Neuronal stem cell (in vitro differentiated cells): ENCODE measurements at regions not wholly inside any gene's neighbourhood (a gene's known extent, or its start where the extent isn't known, plus 50 kb on each side); places are given as distances from the start of the nearest gene placed in this dataset.

Experiments used
- DNase-seq: peaks from one replicate; pipeline ENCODE4 v3.0.0-alpha.2; 2013; ENCODE audit warnings: low spot score
- H2AFZ ChIP-seq: one replicate; pipeline ENCODE4 v1.6.1; 2013; ENCODE audit warnings: mild to moderate bottlenecking, low read length, inconsistent platforms
- H2AK5ac ChIP-seq: 2 replicates; pipeline ENCODE4 v1.6.1; 2013; ENCODE audit warnings: low read depth, mild to moderate bottlenecking, inconsistent platforms, low read length, moderate library complexity, mixed read lengths
- H2BK120ac ChIP-seq: 2 replicates; pipeline ENCODE4 v1.6.1; 2013; ENCODE audit warnings: low read depth, mild to moderate bottlenecking, inconsistent platforms, low read length, moderate library complexity, mixed read lengths
- H2BK12ac ChIP-seq: one replicate; pipeline ENCODE4 v1.6.1; 2013; ENCODE audit warnings: low read length, inconsistent platforms
- H2BK15ac ChIP-seq: 2 replicates; pipeline ENCODE4 v1.6.1; 2013; ENCODE audit warnings: mild to moderate bottlenecking, low read length, inconsistent platforms, mixed read lengths
- H2BK5ac ChIP-seq: one replicate; pipeline ENCODE4 v1.6.1; 2013; ENCODE audit warnings: inconsistent platforms, mild to moderate bottlenecking, low read length, moderate library complexity
- H3K14ac ChIP-seq: one replicate; pipeline ENCODE4 v1.6.1; 2013; ENCODE audit warnings: low read length, inconsistent platforms
- H3K18ac ChIP-seq: 2 replicates; pipeline ENCODE4 v1.6.1; 2013; ENCODE audit warnings: low read length, inconsistent platforms
- H3K23ac ChIP-seq: 2 replicates; pipeline ENCODE4 v1.6.1; 2013; ENCODE audit warnings: low read depth, mild to moderate bottlenecking, mixed read lengths, low read length, inconsistent platforms; ENCODE audit not compliant: poor library complexity
- H3K27ac ChIP-seq: replicated peaks from 3 replicates; pipeline ENCODE4 v1.5.1; 2013; ENCODE audit warnings: low read length, inconsistent platforms
- H3K27me3 ChIP-seq, 3 experiments: 2 replicates each; pipeline ENCODE4 v1.6.1; 2013; ENCODE audit warnings: low read length in 3 of 3, mild to moderate bottlenecking in 2 of 3, inconsistent platforms in 1 of 3, low read depth in 1 of 3, mixed read lengths in 1 of 3, moderate library complexity in 1 of 3; ENCODE audit not compliant: control insufficient read depth in 3 of 3, insufficient read depth in 3 of 3
- H3K36me3 ChIP-seq, 2 donors: replicated peaks in 1 of 2; 2 replicates each; pipeline ENCODE4 v1.6.1; 2013; ENCODE audit warnings: low read length in 2 of 2; ENCODE audit not compliant: control insufficient read depth in 2 of 2, insufficient read depth in 2 of 2
- H3K4ac ChIP-seq: 2 replicates; pipeline ENCODE4 v1.6.1; 2013; ENCODE audit warnings: inconsistent platforms, mild to moderate bottlenecking, low read length, moderate library complexity
- H3K4me1 ChIP-seq, 2 donors: 1 replicate in 1 of 2; 2 replicates in 1 of 2; pipeline ENCODE4 v1.6.1; 2013; ENCODE audit warnings: low read length in 2 of 2, low read depth in 1 of 2; ENCODE audit not compliant: control insufficient read depth in 2 of 2, insufficient read depth in 1 of 2
- H3K4me2 ChIP-seq: one replicate; pipeline ENCODE4 v1.6.1; 2013; ENCODE audit warnings: mild to moderate bottlenecking, low read length, inconsistent platforms; ENCODE audit not compliant: insufficient read depth, poor library complexity, severe bottlenecking
- H3K4me3 ChIP-seq, 2 donors: 2 replicates each; pipeline ENCODE4 v1.5.1; 2013; ENCODE audit warnings: low read length in 2 of 2, mild to moderate bottlenecking in 2 of 2, inconsistent platforms in 1 of 2, moderate library complexity in 1 of 2
- H3K79me1 ChIP-seq: one replicate; pipeline ENCODE4 v1.6.1; 2013; ENCODE audit warnings: low read depth, mild to moderate bottlenecking, inconsistent platforms, low read length, moderate library complexity
- H3K9ac ChIP-seq: one replicate; pipeline ENCODE4 v1.6.1; 2013; ENCODE audit warnings: mild to moderate bottlenecking, low read depth, low read length, inconsistent platforms; ENCODE audit not compliant: poor library complexity
- H3K9me3 ChIP-seq, 2 donors: replicated peaks in 1 of 2; 2 replicates each; pipeline versions ENCODE3 to v1.6.1; 2013; ENCODE audit warnings: low read length in 2 of 2, mild to moderate bottlenecking in 2 of 2, inconsistent platforms in 1 of 2, low read depth in 1 of 2, mixed read lengths in 1 of 2, moderate library complexity in 1 of 2; ENCODE audit not compliant: control insufficient read depth in 2 of 2, insufficient read depth in 1 of 2
- H4K8ac ChIP-seq: one replicate; pipeline ENCODE4 v1.6.1; 2013; ENCODE audit warnings: low read depth, mild to moderate bottlenecking, inconsistent platforms, low read length, moderate library complexity
- H4K91ac ChIP-seq: one replicate; pipeline ENCODE4 v1.6.1; 2013; ENCODE audit warnings: low read length, low read depth, mild to moderate bottlenecking, inconsistent platforms; ENCODE audit not compliant: poor library complexity
- WGBS, 2 donors: extraction: QIAGEN DNeasy Blood & Tissue Kit; methylation state at CpG; one replicate each; pipeline ENCODE4 v1.1.7; 2013; ENCODE audit warnings: missing lambda C conversion rate in 2 of 2, mixed read lengths in 1 of 2; ENCODE audit not compliant: insufficient read length in 2 of 2, insufficient replicate concordance in 1 of 2; ENCODE audit errors: extremely low coverage in 2 of 2; 5-methylcytosine and 5-hydroxymethylcytosine counted together

- H2BK5ac ChIP-seq, result no peak overlapping the region
- no peaks in the 10 kb centered on the region for H3K9me3 ChIP-seq
- H3K4me1 ChIP-seq, result peaks cover 0 to 6% of the 10 kb centered on the region in 2 donors
- H3K23ac ChIP-seq, result no peak overlapping the region
- no peaks in the 10 kb centered on the region for H3K27me3 ChIP-seq
- H2AK5ac ChIP-seq, result no peak overlapping the region
- DNase-seq, result peak; percentile 21
- H4K8ac ChIP-seq, result no peak overlapping the region
- H2BK120ac ChIP-seq, result no peak overlapping the region
- no peaks in the 10 kb centered on the region for H3K36me3 ChIP-seq
- H3K18ac ChIP-seq, result no peak overlapping the region
- no peak overlapping the region for H4K91ac ChIP-seq
- H2BK12ac ChIP-seq, result no peak overlapping the region
- no CpG with 5 or more reads among the region's 4 CpGs for WGBS, 2 donors
- no peak overlapping the region for H3K9ac ChIP-seq
- no peak overlapping the region for H3K4ac ChIP-seq
- no peak overlapping the region for H2BK15ac ChIP-seq
- H2AFZ ChIP-seq, result no peak overlapping the region
- no peak overlapping the region for H3K14ac ChIP-seq
- H3K4me2 ChIP-seq, result no peak overlapping the region
- H3K79me1 ChIP-seq, result no peaks in the 10 kb centered on the region
- H3K4me3 ChIP-seq, result no peak overlapping the region
- no peak overlapping the region for H3K27ac ChIP-seq
Observed at GRCh38 chr12:71282020-71282419, 124.2 kb upstream of the TSPAN8 start.

- Histone ChIP-seq H3K23ac (no peak overlapping the region), H2BK5ac (no peak overlapping the region), H2BK12ac (no peak overlapping the region), H3K27me3 (no peaks in the 10 kb centered on the region), H3K4me2 (no peak overlapping the region), H2AK5ac (no peak overlapping the region), H3K14ac (no peak overlapping the region), H3K4ac (no peak overlapping the region), H3K18ac (no peak overlapping the region), H4K8ac (no peak overlapping the region), H3K27ac (no peak overlapping the region), H2BK120ac (no peak overlapping the region), H3K36me3 (no peaks in the 10 kb centered on the region), H3K9me3 (no peaks in the 10 kb centered on the region), H2AFZ (no peak overlapping the region), H4K91ac (no peak overlapping the region), H3K4me3 (no peak overlapping the region), H3K9ac (no peak overlapping the region), H3K79me1 (no peaks in the 10 kb centered on the region), H3K4me1 (peaks cover 0 to 6% of the 10 kb centered on the region in 2 donors), H2BK15ac (no peak overlapping the region)
- no CpG with 5 or more reads among the region's 2 CpGs for WGBS, 2 donors
- no peak for DNase-seq
Observed at GRCh38 chr12:71281425-71281824, 123.6 kb upstream of the TSPAN8 start.

GRCh38 chr12:71277866-71278265 lies 120.1 kb upstream of the TSPAN8 start:
- Histone ChIP-seq H3K9me3 (no peaks in the 10 kb centered on the region), H3K27ac (no peak overlapping the region), H2AK5ac (no peak overlapping the region), H4K8ac (no peak overlapping the region), H2AFZ (no peak overlapping the region), H2BK120ac (no peak overlapping the region), H3K14ac (no peak overlapping the region), H3K9ac (no peak overlapping the region), H3K36me3 (no peaks in the 10 kb centered on the region), H2BK15ac (no peak overlapping the region), H3K4me2 (no peak overlapping the region), H3K79me1 (no peaks in the 10 kb centered on the region), H3K4me1 (peaks cover 0 to 6% of the 10 kb centered on the region in 2 donors), H3K27me3 (no peaks in the 10 kb centered on the region), H3K4ac (no peak overlapping the region), H3K23ac (no peak overlapping the region), H2BK12ac (no peak overlapping the region), H3K4me3 (no peak overlapping the region), H2BK5ac (no peak overlapping the region), H4K91ac (no peak overlapping the region), H3K18ac (no peak overlapping the region)
- DNase-seq, result no peak
- no CpG with 5 or more reads among the region's 1 CpG for WGBS, 2 donors

- Histone ChIP-seq H3K9ac (no peak overlapping the region), H3K4ac (no peak overlapping the region), H3K4me3 (no peak overlapping the region), H4K8ac (no peak overlapping the region), H3K79me1 (no peaks in the 10 kb centered on the region), H3K27me3 (no peaks in the 10 kb centered on the region), H2BK12ac (no peak overlapping the region), H4K91ac (no peak overlapping the region), H3K18ac (no peak overlapping the region), H3K36me3 (no peaks in the 10 kb centered on the region), H2BK120ac (no peak overlapping the region), H2BK5ac (no peak overlapping the region), H2BK15ac (no peak overlapping the region), H2AK5ac (no peak overlapping the region), H3K14ac (no peak overlapping the region), H3K9me3 (no peaks in the 10 kb centered on the region), H2AFZ (no peak overlapping the region), H3K23ac (no peak overlapping the region), H3K27ac (no peak overlapping the region), H3K4me2 (no peak overlapping the region), H3K4me1 (no peaks in the 10 kb centered on the region)
- DNase-seq, result no peak
Observed at GRCh38 chr12:71276541-71276940, 118.7 kb upstream of the TSPAN8 start.
